Lower leg skin (tissue), 4 donors: ENCODE measurements at regions not wholly inside any gene's neighbourhood (a gene's known extent, or its start where the extent isn't known, plus 50 kb on each side); places are given as distances from the start of the nearest gene placed in this dataset.

ENCODE experiments used
- DNase-seq, 2 donors: peaks; one replicate each; pipeline ENCODE4 v3.0.0-alpha.2; 2019; ENCODE audit warnings: low spot score in 2 of 2
- H3K4me3 ChIP-seq: fragments of 200-600 bp; sonication (generic); 2 replicates; pipeline ENCODE4 v1.5.1; 2017; ENCODE audit warnings: mild to moderate bottlenecking, low read depth; ENCODE audit not compliant: poor library complexity, severe bottlenecking
- CTCF ChIP-seq, 3 donors: fragments of 450-650 bp; IDR thresholded peaks; one replicate each; pipeline ENCODE4 v1.5.1; 2016; ENCODE audit warnings: antibody characterized with exemption in 3 of 3, mild to moderate bottlenecking in 3 of 3, moderate library complexity in 2 of 3
- POLR2A ChIP-seq, 2 donors: fragments of 450-650 bp; IDR thresholded peaks; one replicate each; pipeline ENCODE4 v1.6.1; 2016 to 2017; ENCODE audit warnings: antibody characterized with exemption in 2 of 2, mild to moderate bottlenecking in 1 of 2, moderate library complexity in 1 of 2
- WGBS, 2 donors: methylation state at CpG; one replicate each; pipeline ENCODE4 v1.1.5; 2018; 5-methylcytosine and 5-hydroxymethylcytosine counted together
- intact Hi-C: fragments of 100-400 bp; cut with DNase I; formaldehyde crosslinking; loops from one replicate; pipeline ENCODE4 v1.15.0; 2023; ENCODE audit warnings: low total_unique reads

GRCh38 chr20:57884956-57885355, 175.1 kb upstream of the PMEPA1 start:
- TF ChIP-seq POLR2A (IDR thresholded peaks at IDR 0.05) (no peak), CTCF (IDR thresholded peaks at IDR 0.05) (no peak)
- peak in 1 of 2 donors; percentile 54 for DNase-seq
- H3K4me3 ChIP-seq, result no peak overlapping the region
- intact Hi-C loops, result no loop called here
- WGBS, 2 donors, result 87% methylated on average over 5 of the region's 5 CpGs

- intact Hi-C loops, result no loop called here
- DNase-seq, result peak in 1 of 2 donors; percentile 53
- TF ChIP-seq CTCF (IDR thresholded peaks at IDR 0.05), result no peak
- TF ChIP-seq POLR2A (IDR thresholded peaks at IDR 0.05), result no peak
- H3K4me3 ChIP-seq, result no peak overlapping the region
- WGBS, 2 donors, result 80 to 87% methylated on average over 5 of the region's 5 CpGs
Measured at GRCh38 chr20:57883761-57884160, 173.9 kb upstream of the PMEPA1 start.

GRCh38 chr20:57883224-57883623, 173.4 kb upstream of the PMEPA1 start:
- no peak overlapping the region for H3K4me3 ChIP-seq
- intact Hi-C loops, result no loop called here
- 86 to 87% methylated on average over 6 of the region's 6 CpGs for WGBS, 2 donors
- no peak for DNase-seq
- no peak for TF ChIP-seq POLR2A (IDR thresholded peaks at IDR 0.05)
- TF ChIP-seq CTCF (IDR thresholded peaks at IDR 0.05), result no peak

- 73 to 80% methylated on average over 15 to 16 of the region's 16 CpGs for WGBS, 2 donors
- TF ChIP-seq CTCF (IDR thresholded peaks at IDR 0.05) (no peak), POLR2A (IDR thresholded peaks at IDR 0.05) (no peak)
- H3K4me3 ChIP-seq, result no peak overlapping the region
- DNase-seq, result peak in 1 of 2 donors; percentile 75
- intact Hi-C loops, result no loop called here
Measured at GRCh38 chr20:57882451-57883161, 172.8 kb upstream of the PMEPA1 start.

- peak in 1 of 2 donors; percentile 79 for DNase-seq
- no peak overlapping the region for H3K4me3 ChIP-seq
- intact Hi-C loops, result no loop called here
- TF ChIP-seq POLR2A (IDR thresholded peaks at IDR 0.05) (no peak), CTCF (IDR thresholded peaks at IDR 0.05) (no peak)
- 83 to 87% methylated on average over 15 of the region's 15 CpGs for WGBS, 2 donors
Measured at GRCh38 chr20:57881466-57882385, 171.9 kb upstream of the PMEPA1 start.
